Activated CD4-positive, alpha-beta T cell treated with anti-CD3 and anti-CD28 coated beads, Interleukin-2, amount 50 U/mL, for 48 hours (primary cell): ENCODE measurements at regions not wholly inside any gene's neighbourhood (a gene's known extent, or its start where the extent isn't known, plus 50 kb on each side); places are given as distances from the start of the nearest gene placed in this dataset.

Source experiments
- DNase-seq, 2 experiments: peaks; one replicate each; pipeline ENCODE4 v3.0.0-alpha.2; 2020

- DNase-seq = no peak
Measured at GRCh38 chr16:85174871-85175723, 62.8 kb upstream of the CIBAR2 start.

- DNase-seq = no peak
Measured at GRCh38 chr16:85175724-85176233, 63.5 kb upstream of the CIBAR2 start.

GRCh38 chr16:85176541-85177447 is 64.5 kb upstream of the CIBAR2 start:
- no peak for DNase-seq

GRCh38 chr16:85177448-85177846 is 65.2 kb upstream of the CIBAR2 start:
- DNase-seq = no peak

GRCh38 chr16:85178006-85178591 is 65.8 kb upstream of the CIBAR2 start:
- DNase-seq = no peak

- DNase-seq = no peak
Measured at GRCh38 chr16:85178596-85178995, 66.3 kb upstream of the CIBAR2 start.

- DNase-seq = no peak
Measured at GRCh38 chr16:85179344-85180046, 67.2 kb upstream of the CIBAR2 start.

GRCh38 chr16:85180047-85180826 is 68.0 kb upstream of the CIBAR2 start:
- DNase-seq = no peak

- DNase-seq = no peak
Measured at GRCh38 chr16:85180827-85181738, 68.8 kb upstream of the CIBAR2 start.

- no peak for DNase-seq
Measured at GRCh38 chr16:85181739-85182129, 69.5 kb upstream of the CIBAR2 start.

GRCh38 chr16:85182286-85182685 is 70.0 kb upstream of the CIBAR2 start:
- no peak for DNase-seq

GRCh38 chr16:85182774-85183173 is 70.5 kb upstream of the CIBAR2 start:
- no peak for DNase-seq

- no peak for DNase-seq
Measured at GRCh38 chr16:85183564-85183963, 71.3 kb upstream of the CIBAR2 start.

- no peak for DNase-seq
Measured at GRCh38 chr16:85184404-85184803, 72.1 kb upstream of the CIBAR2 start.

- no peak for DNase-seq
Measured at GRCh38 chr16:85185303-85186100, 73.2 kb upstream of the CIBAR2 start.

GRCh38 chr16:85187002-85187401 is 74.7 kb upstream of the CIBAR2 start:
- DNase-seq = no peak

GRCh38 chr16:85187447-85187846 is 75.2 kb upstream of the CIBAR2 start:
- no peak for DNase-seq

GRCh38 chr16:85187886-85188285 is 75.6 kb upstream of the CIBAR2 start:
- no peak for DNase-seq

- DNase-seq = no peak
Measured at GRCh38 chr16:85188822-85189672, 76.8 kb upstream of the CIBAR2 start.
